ENCODE measurements at regions not wholly inside any gene's neighbourhood (a gene's known extent, or its start where the extent isn't known, plus 50 kb on each side); places are given as distances from the start of the nearest gene placed in this dataset.

- DNase-seq (ENCODE audit: extremely low read depth in 1 of 11, low read depth in 9 of 11, low spot score in 4 of 11) = no peak
Observed at GRCh38 chr18:14031053-14031452, 101.2 kb downstream of the ZNF519 start.

- no peak for DNase-seq (ENCODE audit: extremely low read depth in 1 of 11, low read depth in 9 of 11, low spot score in 4 of 11)
Observed at GRCh38 chr18:14029512-14029911, 102.7 kb downstream of the ZNF519 start.

- DNase-seq (ENCODE audit: extremely low read depth in 1 of 11, low read depth in 9 of 11, low spot score in 4 of 11) = no peak
Observed at GRCh38 chr18:14026199-14026598, 106.0 kb downstream of the ZNF519 start.

GRCh38 chr18:14025306-14025940, 106.8 kb downstream of the ZNF519 start:
- DNase-seq (ENCODE audit: extremely low read depth in 1 of 11, low read depth in 9 of 11, low spot score in 4 of 11) = no peak

GRCh38 chr18:14015416-14015815, 100.1 kb upstream of the MC2R start:
- DNase-seq (ENCODE audit: extremely low read depth in 1 of 11, low read depth in 9 of 11, low spot score in 4 of 11) = peak in 6 of 11 donors; percentile 7 to 34 (median 15)

GRCh38 chr18:14014456-14014855, 99.1 kb upstream of the MC2R start:
- DNase-seq (ENCODE audit: extremely low read depth in 1 of 11, low read depth in 9 of 11, low spot score in 4 of 11) = no peak

GRCh38 chr18:14000884-14001283, 85.5 kb upstream of the MC2R start:
- DNase-seq (ENCODE audit: extremely low read depth in 1 of 11, low read depth in 9 of 11, low spot score in 4 of 11) = no peak

- DNase-seq (ENCODE audit: extremely low read depth in 1 of 11, low read depth in 9 of 11, low spot score in 4 of 11) = peak in 2 of 11 donors; percentile 9 to 13
Observed at GRCh38 chr18:13999231-13999630, 83.9 kb upstream of the MC2R start.

GRCh38 chr18:13998571-13998970, 83.2 kb upstream of the MC2R start:
- no peak for DNase-seq (ENCODE audit: extremely low read depth in 1 of 11, low read depth in 9 of 11, low spot score in 4 of 11)

- DNase-seq (ENCODE audit: extremely low read depth in 1 of 11, low read depth in 9 of 11, low spot score in 4 of 11) = no peak
Observed at GRCh38 chr18:13993730-13994129, 78.4 kb upstream of the MC2R start.

GRCh38 chr18:13992826-13993540, 77.6 kb upstream of the MC2R start:
- no peak for DNase-seq (ENCODE audit: extremely low read depth in 1 of 11, low read depth in 9 of 11, low spot score in 4 of 11)

- no peak for DNase-seq (ENCODE audit: extremely low read depth in 1 of 11, low read depth in 9 of 11, low spot score in 4 of 11)
Observed at GRCh38 chr18:13989199-13989598, 73.9 kb upstream of the MC2R start.

- DNase-seq (ENCODE audit: extremely low read depth in 1 of 11, low read depth in 9 of 11, low spot score in 4 of 11) = no peak
Observed at GRCh38 chr18:13987956-13988355, 72.6 kb upstream of the MC2R start.

- no peak for DNase-seq (ENCODE audit: extremely low read depth in 1 of 11, low read depth in 9 of 11, low spot score in 4 of 11)
Observed at GRCh38 chr18:13984080-13984479, 68.7 kb upstream of the MC2R start.

- no peak for DNase-seq (ENCODE audit: extremely low read depth in 1 of 11, low read depth in 9 of 11, low spot score in 4 of 11)
Observed at GRCh38 chr18:13983506-13983905, 68.2 kb upstream of the MC2R start.

- DNase-seq (ENCODE audit: extremely low read depth in 1 of 11, low read depth in 9 of 11, low spot score in 4 of 11) = peak in 7 of 11 donors; percentile 10 to 38 (median 15)
Observed at GRCh38 chr18:13982126-13982525, 66.8 kb upstream of the MC2R start.

GRCh38 chr18:13973061-13973575, 57.8 kb upstream of the MC2R start:
- DNase-seq (ENCODE audit: extremely low read depth in 1 of 11, low read depth in 9 of 11, low spot score in 4 of 11) = no peak
